Psoas muscle (tissue), 7 donors: ENCODE measurements at regions not wholly inside any gene's neighbourhood (a gene's known extent, or its start where the extent isn't known, plus 50 kb on each side); places are given as distances from the start of the nearest gene placed in this dataset.

Source experiments
- ATAC-seq, 4 donors: fragments of 200-7000 bp; cut with Tn5 transposase; one replicate each; pipeline ENCODE4 v1.9.1; 2020; ENCODE audit warnings: moderate library complexity in 3 of 4, mild to moderate bottlenecking in 2 of 4
- DNase-seq, 2 donors: peaks; one replicate each; pipeline ENCODE4 v3.0.0-alpha.2; 2020
- H3K27ac ChIP-seq: fragments of 200-600 bp; one replicate; pipeline ENCODE4 v1.8.0; 2022
- H3K27me3 ChIP-seq, 3 donors: fragments of 200-600 bp in 1 of 3; one replicate each; pipeline versions ENCODE4 v1.6.1 to v1.8.0; 2013 to 2022; ENCODE audit warnings: low read length in 2 of 3, mild to moderate bottlenecking in 2 of 3, moderate library complexity in 1 of 3; ENCODE audit not compliant: insufficient read depth in 3 of 3
- H3K36me3 ChIP-seq, 2 donors: fragments of 200-600 bp in 1 of 2; one replicate each; pipeline versions ENCODE4 v1.6.1 to v1.8.0; 2013 to 2022; ENCODE audit warnings: low read depth in 1 of 2, mild to moderate bottlenecking in 1 of 2, moderate library complexity in 1 of 2; ENCODE audit not compliant: insufficient read depth in 1 of 2
- H3K4me1 ChIP-seq: fragments of 200-600 bp; one replicate; pipeline ENCODE4 v1.8.0; 2022
- H3K4me3 ChIP-seq: fragments of 200-600 bp; one replicate; pipeline ENCODE4 v1.8.0; 2022; ENCODE audit warnings: mild to moderate bottlenecking
- H3K9me3 ChIP-seq: fragments of 200-600 bp; one replicate; pipeline ENCODE4 v1.8.0; 2022
- WGBS, 3 donors: extraction: QIAGEN DNeasy Blood & Tissue Kit; methylation state at CpG; one replicate each; pipeline versions ENCODE4 v1.1.6 to v1.1.7; 2013; 5-methylcytosine and 5-hydroxymethylcytosine counted together
- intact Hi-C, 2 donors: fragments of 100-400 bp; cut with DNase I; formaldehyde crosslinking; loops; one replicate each; pipeline versions ENCODE4 v1.11.0 to v1.14.2; 2022
- TF ChIP-seq, protein P1 (sequence below): fragments of 200-600 bp; IDR thresholded peaks from one replicate; pipeline ENCODE4 v1.8.0; 2022; ENCODE audit warnings: antibody characterized with exemption
- donor health status: healthy with polysubstance abuse.
- donor health status: DM: no; HTN: no; CAD: no; lungs with moderate emphysema.
- donor health status: Bipolar disorder and iron deficiency.
- donor health status: healthy.
- donor health status: DM: yes; HTN: yes; CAD: no.
- donor health status: DM: no; HTN: no; CAD: no.
- donor health status: DM: yes; HTN: yes; CAD: no.

GRCh38 chr6:71080133-71080532 lies 123.3 kb upstream of the B3GAT2 start:
- no peaks in the 10 kb centered on the region for H3K36me3 ChIP-seq
- H3K27ac ChIP-seq = no peak overlapping the region
- peaks cover 4% of the 10 kb centered on the region for H3K4me1 ChIP-seq

GRCh38 chr6:71080826-71081225 lies 124.0 kb upstream of the B3GAT2 start:
- DNase-seq (no peak), ATAC-seq (no peak)
- WGBS, 3 donors = 23 to 26% (median 23%) methylated on average over 4 of the region's 4 CpGs
- TF ChIP-seq, protein P1, sequence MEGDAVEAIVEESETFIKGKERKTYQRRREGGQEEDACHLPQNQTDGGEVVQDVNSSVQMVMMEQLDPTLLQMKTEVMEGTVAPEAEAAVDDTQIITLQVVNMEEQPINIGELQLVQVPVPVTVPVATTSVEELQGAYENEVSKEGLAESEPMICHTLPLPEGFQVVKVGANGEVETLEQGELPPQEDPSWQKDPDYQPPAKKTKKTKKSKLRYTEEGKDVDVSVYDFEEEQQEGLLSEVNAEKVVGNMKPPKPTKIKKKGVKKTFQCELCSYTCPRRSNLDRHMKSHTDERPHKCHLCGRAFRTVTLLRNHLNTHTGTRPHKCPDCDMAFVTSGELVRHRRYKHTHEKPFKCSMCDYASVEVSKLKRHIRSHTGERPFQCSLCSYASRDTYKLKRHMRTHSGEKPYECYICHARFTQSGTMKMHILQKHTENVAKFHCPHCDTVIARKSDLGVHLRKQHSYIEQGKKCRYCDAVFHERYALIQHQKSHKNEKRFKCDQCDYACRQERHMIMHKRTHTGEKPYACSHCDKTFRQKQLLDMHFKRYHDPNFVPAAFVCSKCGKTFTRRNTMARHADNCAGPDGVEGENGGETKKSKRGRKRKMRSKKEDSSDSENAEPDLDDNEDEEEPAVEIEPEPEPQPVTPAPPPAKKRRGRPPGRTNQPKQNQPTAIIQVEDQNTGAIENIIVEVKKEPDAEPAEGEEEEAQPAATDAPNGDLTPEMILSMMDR = no peak
- no peaks in the 10 kb centered on the region for H3K27me3 ChIP-seq
- H3K36me3 ChIP-seq = no peaks in the 10 kb centered on the region
- H3K4me3 ChIP-seq = no peak overlapping the region
- H3K4me1 ChIP-seq = peaks cover 4% of the 10 kb centered on the region
- intact Hi-C loops = no loop called here
- H3K9me3 ChIP-seq = peaks cover 6% of the 10 kb centered on the region
- H3K27ac ChIP-seq = no peak overlapping the region

More at GRCh38 chr6:71080133-71080532, 123.3 kb upstream of the B3GAT2 start:
- no peak overlapping the region for H3K4me3 ChIP-seq
- ATAC-seq = no peak
- WGBS, 3 donors = 35 to 56% (median 55%) methylated on average over 2 of the region's 2 CpGs
- TF ChIP-seq, protein P1 = no peak
- intact Hi-C loops = no loop called here
- H3K27me3 ChIP-seq = no peaks in the 10 kb centered on the region
- no peak for DNase-seq
- H3K9me3 ChIP-seq = peaks cover 6% of the 10 kb centered on the region

DNA sequence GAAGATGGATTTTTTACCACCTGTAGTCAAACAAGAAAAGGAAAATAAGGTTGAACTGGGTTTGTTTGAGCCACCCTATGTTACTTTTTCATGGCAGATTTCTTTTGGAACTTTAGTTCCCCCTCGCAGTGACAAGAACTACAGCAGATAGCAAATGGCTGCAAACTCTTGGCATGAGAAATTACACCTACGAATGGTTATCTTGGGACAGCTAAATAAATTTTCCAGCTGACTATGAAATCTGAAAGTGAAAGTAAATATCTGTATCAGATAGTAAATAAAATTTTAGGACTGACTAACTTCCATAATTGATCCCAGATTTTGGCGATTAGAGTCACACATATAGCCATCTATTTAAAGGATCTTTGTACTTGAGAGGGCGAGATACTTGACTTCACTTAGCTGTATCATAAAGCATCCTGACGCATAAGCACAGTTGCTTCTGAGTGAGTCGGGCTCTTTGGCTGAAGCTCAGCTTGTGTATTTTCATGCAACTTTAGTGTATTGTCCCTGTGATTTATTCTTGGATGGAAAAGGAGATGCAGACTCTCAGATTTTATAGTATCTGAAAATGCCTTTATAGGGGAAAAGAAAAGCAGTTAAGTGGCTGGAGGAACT lies 125.3 kb upstream of the B3GAT2 start:
- Histone ChIP-seq H3K27ac (peak overlapping the region; percentile 21), H3K9me3 (peaks cover 6% of the 10 kb centered on the region), H3K27me3 (no peaks in the 10 kb centered on the region), H3K4me1 (peaks cover 4% of the 10 kb centered on the region), H3K4me3 (peak overlapping the region; percentile 38), H3K36me3 (no peaks in the 10 kb centered on the region)
- intact Hi-C loops = no loop called here
- WGBS, 3 donors = 17 to 21% (median 19%) methylated on average over 6 of the region's 6 CpGs
- DNase-seq (no peak), ATAC-seq (no peak)
- TF ChIP-seq, protein P1 = no peak

- intact Hi-C loops = no loop called here
- 21 to 30% (median 30%) methylated on average over 6 of the region's 6 CpGs for WGBS, 3 donors
- Histone ChIP-seq H3K4me3 (no peak overlapping the region), H3K27me3 (no peaks in the 10 kb centered on the region), H3K36me3 (no peaks in the 10 kb centered on the region), H3K9me3 (no peaks in the 10 kb centered on the region), H3K4me1 (peaks cover 4% of the 10 kb centered on the region), H3K27ac (no peak overlapping the region)
- ATAC-seq (no peak), DNase-seq (no peak)
- TF ChIP-seq, protein P1 = no peak
Observed at GRCh38 chr6:71083308-71083820, 126.5 kb upstream of the B3GAT2 start.

DNA sequence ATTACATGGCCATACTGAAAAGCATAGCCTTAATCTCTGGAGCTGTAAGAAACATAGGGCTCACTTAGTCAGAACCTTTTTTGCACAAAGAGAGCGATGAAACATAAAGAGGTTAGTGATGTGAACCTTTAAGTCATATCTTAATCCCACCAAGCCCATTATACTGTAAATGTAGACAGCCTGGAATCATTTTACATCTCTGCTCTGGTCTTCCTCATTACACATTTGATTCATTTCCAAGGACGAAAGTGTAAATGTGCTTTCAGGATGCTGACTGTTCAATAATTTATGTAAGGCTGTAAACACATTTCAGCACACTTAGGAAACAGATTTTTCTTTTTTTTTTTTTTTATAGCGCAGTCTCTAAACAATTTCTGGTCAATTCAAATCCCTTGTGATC lies 131.3 kb upstream of the B3GAT2 start:
- H3K4me3 ChIP-seq = no peak overlapping the region
- H3K36me3 ChIP-seq = no peaks in the 10 kb centered on the region
- H3K9me3 ChIP-seq = no peaks in the 10 kb centered on the region
- TF ChIP-seq, protein P1 = no peak
- no peak for ATAC-seq
- H3K27me3 ChIP-seq = no peaks in the 10 kb centered on the region
- no peaks in the 10 kb centered on the region for H3K4me1 ChIP-seq
- DNase-seq = no peak
- H3K27ac ChIP-seq = no peak overlapping the region
- intact Hi-C loops = no loop called here
- 60 to 64% (median 63%) methylated on average over 3 of the region's 3 CpGs for WGBS, 3 donors
